GM12864 (cell line): ENCODE measurements at regions not wholly inside any gene's neighbourhood (a gene's known extent, or its start where the extent isn't known, plus 50 kb on each side); places are given as distances from the start of the nearest gene placed in this dataset.

ENCODE experiments used
- DNase-seq: peaks from one replicate; pipeline ENCODE4 v3.0.0-alpha.2; 2011; ENCODE audit warnings: low read depth
- H3K4me3 ChIP-seq: 2 replicates; pipeline ENCODE4 v1.5.1; 2011; ENCODE audit warnings: mild to moderate bottlenecking, low read depth, low read length, control low read depth
- CTCF ChIP-seq: IDR thresholded peaks from 2 replicates; pipeline ENCODE4 v1.5.1; 2011; ENCODE audit warnings: low read depth, mild to moderate bottlenecking, moderate library complexity, low read length, control low read depth, inconsistent platforms; ENCODE audit errors: missing control alignments

GRCh38 chr6:159490298-159490937, 202.6 kb downstream of the SOD2 start:
- no peak overlapping the region for H3K4me3 ChIP-seq
- no peak for TF ChIP-seq CTCF
- DNase-seq: no peak

GRCh38 chr6:159487636-159488035, 205.4 kb downstream of the SOD2 start:
- no peak for DNase-seq

GRCh38 chr6:159483259-159483658, 209.8 kb downstream of the SOD2 start:
- H3K4me3 ChIP-seq: no peak overlapping the region
- DNase-seq: no peak
- TF ChIP-seq CTCF: no peak

More at GRCh38 chr6:159487636-159488035, 205.4 kb downstream of the SOD2 start:
- H3K4me3 ChIP-seq: no peak overlapping the region
- no peak for TF ChIP-seq CTCF

DNA sequence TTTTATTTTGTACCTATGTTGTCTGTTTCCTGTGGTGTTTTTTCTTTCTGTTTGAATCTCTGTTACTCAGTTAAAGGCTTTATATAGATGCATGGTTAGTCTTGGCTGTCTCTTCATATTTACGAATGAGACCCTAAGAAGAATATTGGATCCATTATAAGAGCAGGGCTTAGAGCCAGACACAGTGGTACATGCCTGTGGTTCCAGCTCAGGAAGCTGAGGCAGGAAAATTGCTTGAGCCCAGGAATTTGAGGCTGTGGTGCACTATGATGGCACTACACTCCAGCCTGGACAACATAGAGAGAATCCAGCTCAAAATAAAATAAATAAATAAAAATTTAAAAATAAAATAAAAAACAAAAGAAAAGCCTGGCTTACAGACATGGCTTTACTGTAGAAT, 211.1 kb downstream of the SOD2 start:
- no peak overlapping the region for H3K4me3 ChIP-seq
- DNase-seq: no peak
- TF ChIP-seq CTCF: no peak

DNA sequence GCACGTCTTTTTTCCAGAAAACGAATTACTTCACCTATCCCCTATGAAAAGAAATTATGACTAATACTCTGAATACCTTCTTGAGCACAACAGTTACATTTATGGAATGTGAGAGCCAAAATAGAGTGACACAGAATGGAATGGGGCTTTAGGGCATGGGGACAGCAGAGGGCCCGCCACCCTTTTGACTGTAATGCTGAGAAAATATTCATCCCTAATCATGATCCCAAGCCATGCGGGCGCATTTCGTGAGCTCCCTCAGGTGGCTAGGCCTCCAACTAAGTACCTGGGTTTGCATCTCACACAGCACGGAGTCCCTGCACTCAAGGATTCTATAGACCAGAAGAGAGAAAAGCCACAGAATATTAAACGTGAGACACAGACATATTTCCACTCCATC, 212.6 kb downstream of the SOD2 start:
- no peak overlapping the region for H3K4me3 ChIP-seq
- no peak for TF ChIP-seq CTCF
- DNase-seq: no peak

DNA sequence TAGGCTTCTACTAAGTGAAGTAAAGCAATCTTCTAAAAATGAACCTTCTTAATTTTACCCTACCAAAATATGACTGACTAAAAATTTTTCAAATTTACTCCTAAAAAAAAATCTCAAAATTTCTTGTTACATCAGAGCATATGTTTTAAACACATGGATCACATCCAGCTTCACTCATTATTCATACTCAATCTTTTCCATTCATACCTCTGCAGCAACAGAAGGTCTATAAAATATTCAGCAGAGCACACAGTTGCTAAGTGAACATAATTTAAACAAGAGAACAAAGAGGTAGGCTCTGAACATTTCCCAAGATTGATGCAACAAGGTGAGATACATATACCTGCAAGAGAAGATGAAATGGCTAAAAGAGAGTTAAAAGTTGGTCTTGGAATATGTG, 213.9 kb downstream of the SOD2 start:
- no peak for DNase-seq
- TF ChIP-seq CTCF: no peak
- H3K4me3 ChIP-seq: no peak overlapping the region

DNA sequence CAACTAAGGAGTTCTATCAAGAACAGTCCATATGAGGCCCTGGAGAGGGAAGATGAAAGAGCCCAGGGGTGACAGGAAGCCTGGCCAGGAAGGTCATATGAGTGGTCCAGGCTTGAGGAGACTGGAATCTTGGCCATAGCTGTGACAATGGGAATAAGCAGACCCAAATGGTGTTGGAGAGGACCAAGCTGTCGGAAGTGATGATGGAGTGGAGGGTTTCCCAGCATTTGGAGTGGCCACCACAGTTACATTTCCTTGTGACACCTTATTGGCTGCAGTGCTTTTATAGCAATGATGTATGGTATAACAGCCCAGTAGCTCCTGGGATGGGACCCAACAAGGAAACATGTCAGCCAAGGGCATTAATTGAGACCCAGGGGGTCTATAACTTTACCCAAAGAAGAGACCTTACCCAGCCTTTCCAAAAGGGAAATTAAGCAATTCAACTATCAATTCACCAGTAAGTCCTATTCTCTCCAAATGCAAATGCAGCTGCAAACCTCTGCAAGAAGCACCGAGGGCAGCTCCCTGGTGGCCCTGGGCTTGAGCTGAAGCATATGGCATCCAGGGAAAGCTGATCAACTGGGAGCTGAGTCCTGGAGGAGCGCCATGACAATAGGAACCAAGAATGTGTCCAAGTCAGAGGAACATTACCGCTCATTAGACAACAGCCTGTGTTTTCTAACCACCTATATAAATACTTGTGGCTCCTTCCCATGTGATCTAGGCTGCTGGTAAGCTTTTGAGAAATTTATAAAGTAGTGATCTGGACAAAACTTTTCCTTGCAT, 219.4 kb downstream of the SOD2 start:
- TF ChIP-seq CTCF: no peak
- no peak overlapping the region for H3K4me3 ChIP-seq
- no peak for DNase-seq
